Suppressor macrophage treated with lipopolysaccharide for 1 hour (primary cell): ENCODE measurements at regions not wholly inside any gene's neighbourhood (a gene's known extent, or its start where the extent isn't known, plus 50 kb on each side); places are given as distances from the start of the nearest gene placed in this dataset.

ENCODE experiments used
- DNase-seq, 3 donors: peaks; one replicate each; pipeline ENCODE4 v3.0.0-alpha.2; 2020 to 2022

DNA sequence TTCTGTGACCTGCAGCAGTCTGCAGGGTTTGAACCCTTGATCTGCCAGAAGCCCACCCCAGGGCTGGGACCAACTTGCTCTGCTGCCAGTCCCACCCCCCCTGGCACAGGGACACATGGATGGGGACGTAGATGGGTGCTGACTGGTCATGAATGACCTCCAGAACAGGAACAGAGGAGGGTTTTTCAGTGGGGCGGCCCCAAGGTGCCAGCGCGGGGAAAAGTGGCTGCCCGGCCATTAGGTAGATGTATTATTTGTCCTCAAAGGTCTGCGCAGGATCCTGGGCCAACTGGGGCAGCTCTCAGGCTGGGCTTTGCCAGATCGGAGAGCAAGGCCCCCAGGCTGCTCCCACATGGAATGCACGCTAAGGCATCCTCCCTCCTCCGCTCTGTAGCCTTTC lies 265.2 kb upstream of the TNRC6C start:
- no peak for DNase-seq

GRCh38 chr17:77693776-77694175 lies 264.7 kb upstream of the TNRC6C start:
- no peak for DNase-seq

DNA sequence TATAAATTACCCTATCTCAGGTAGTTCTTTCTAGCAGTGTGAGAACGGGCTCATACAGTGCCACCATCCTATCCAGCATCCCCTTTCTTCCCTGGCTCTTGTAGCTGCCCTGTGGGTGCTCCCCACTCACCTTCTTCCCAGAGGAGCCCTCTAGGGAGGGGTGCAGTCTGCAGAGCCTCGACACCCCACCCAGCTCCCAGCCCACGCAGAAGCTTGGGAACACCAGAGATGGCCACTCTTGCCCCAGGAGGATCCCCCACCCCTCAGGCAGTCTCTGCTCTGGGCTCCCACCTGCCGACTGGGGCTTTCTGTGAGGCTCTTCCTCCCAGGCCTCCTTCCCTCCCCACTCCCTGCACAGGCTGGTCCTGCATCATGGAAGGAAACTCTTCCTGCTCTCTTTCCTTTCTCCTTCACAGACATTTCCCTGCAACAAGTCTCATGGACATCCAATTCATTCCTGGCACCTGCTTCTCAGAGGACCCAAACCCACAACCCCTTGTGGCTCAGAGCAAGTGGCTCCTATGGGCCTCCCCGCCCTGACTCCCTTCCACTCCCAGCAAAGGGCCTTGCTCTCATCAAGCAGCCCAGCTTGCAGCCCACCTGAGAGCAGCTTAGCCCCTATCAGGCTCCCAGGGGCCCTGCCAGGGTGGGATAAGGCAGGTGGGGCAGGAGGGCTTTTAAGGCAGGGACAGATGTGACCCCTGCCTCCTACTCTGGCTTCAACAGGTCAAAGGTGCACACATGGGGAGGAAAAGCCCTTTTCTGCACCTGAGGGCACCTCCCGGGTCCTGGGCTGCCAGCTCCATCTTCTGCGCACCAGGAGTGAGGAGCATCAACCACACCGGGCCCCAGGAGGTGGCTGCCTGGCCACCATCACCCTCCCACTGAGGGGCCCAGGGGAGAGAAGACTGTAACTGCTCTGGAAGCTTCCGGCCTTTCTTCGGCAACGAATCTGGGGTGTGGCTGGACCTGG lies 263.8 kb upstream of the TNRC6C start:
- DNase-seq: no peak

- no peak for DNase-seq
Observed at GRCh38 chr17:77695386-77695785, 263.1 kb upstream of the TNRC6C start.

GRCh38 chr17:77696151-77696720 lies 262.3 kb upstream of the TNRC6C start:
- DNase-seq: no peak

DNA sequence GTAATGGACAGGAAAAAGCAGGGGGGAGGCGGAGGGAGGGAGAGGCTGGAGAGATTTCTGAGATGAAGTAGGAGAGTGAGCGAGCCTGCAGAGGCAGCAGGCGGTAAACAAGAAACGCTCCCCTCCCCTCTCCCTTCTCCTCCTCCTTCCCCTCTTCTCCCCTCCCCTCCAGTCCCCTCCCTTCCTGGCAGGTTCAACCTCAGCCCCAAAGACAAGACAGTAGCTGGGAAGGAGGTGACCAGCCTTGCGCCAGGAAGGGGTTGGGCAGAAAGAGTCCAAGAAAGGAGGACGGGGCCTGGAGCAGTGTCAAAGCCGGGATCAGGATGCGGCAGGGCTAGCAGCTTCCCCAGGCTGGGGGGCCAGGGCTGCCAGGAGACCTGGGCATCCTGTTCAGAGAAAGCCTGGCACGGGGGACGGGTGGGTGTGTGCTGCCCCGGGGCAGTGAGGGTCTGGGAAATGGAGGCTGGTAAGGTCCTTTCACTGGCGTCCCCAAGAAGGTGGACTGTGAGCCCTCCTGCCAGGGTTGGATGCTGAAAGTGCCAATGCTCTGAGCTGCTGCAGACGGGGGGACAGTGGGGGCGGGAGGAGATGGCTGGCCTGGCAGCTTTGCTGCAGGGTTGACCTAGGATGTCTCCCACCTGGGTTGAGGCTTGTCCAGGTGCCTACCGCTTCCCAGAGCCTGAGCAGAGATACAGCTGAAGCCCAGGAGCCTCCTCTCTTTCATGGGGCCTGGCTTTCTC lies 261.6 kb upstream of the TNRC6C start:
- no peak for DNase-seq

GRCh38 chr17:77697480-77698400 lies 260.8 kb upstream of the TNRC6C start:
- no peak for DNase-seq

- no peak for DNase-seq
Observed at GRCh38 chr17:77698903-77699623, 259.4 kb upstream of the TNRC6C start.

GRCh38 chr17:77700165-77700881 lies 258.2 kb upstream of the TNRC6C start:
- no peak for DNase-seq

GRCh38 chr17:77701996-77702395 lies 256.5 kb upstream of the TNRC6C start:
- peak in 1 of 3 donors; percentile 7 for DNase-seq

GRCh38 chr17:77704048-77704815 lies 254.3 kb upstream of the TNRC6C start:
- no peak for DNase-seq

DNA sequence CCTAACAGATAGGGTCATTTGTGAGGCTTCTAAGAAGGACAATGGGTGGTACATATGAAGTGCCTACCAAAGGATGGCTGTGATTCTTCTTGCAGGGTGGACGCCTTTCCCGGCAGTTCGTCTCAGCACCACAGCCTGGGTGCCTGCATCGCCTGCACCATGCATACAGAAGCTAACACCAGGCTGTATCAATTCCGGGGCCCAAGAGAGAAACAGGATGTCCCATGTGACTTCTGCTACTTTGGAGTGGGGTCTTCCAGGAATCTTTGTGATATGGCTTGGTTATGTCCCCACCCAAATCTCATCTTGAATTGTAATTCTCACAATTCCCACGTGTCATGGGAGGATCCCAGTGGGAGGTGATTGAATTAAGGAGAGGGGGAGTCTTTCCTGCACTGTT lies 251.6 kb upstream of the TNRC6C start:
- no peak for DNase-seq

- no peak for DNase-seq
Observed at GRCh38 chr17:77707546-77707945, 251.0 kb upstream of the TNRC6C start.

DNA sequence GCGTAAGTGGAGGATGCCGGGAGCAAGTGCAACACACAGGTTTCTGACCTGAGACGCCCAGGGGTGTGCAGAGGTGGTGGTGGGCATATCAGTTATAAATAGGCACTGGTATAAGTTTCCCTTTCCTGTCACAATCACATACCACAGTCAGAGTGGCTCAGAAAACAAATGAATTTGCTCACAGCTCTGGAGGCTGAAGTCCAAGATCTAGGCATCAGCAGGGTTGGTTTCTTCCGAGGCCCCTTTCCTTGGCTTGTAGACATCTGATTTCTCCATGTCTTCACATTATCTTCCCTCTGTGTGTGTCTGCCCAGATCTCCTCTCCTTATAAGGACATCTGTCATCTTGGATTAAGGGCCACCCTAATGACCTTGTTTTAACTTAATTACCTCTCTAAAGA lies 250.5 kb upstream of the TNRC6C start:
- no peak for DNase-seq

GRCh38 chr17:77708936-77709335 lies 249.6 kb upstream of the TNRC6C start:
- DNase-seq: no peak

- DNase-seq: no peak
Observed at GRCh38 chr17:77709594-77709993, 248.9 kb upstream of the TNRC6C start.

- DNase-seq: no peak
Observed at GRCh38 chr17:77712578-77712977, 245.9 kb upstream of the TNRC6C start.

GRCh38 chr17:77716289-77716926 lies 242.1 kb upstream of the TNRC6C start:
- no peak for DNase-seq

- no peak for DNase-seq
Observed at GRCh38 chr17:77717941-77718668, 240.4 kb upstream of the TNRC6C start.
